ENCODE measurements at regions not wholly inside any gene's neighbourhood (a gene's known extent, or its start where the extent isn't known, plus 50 kb on each side); places are given as distances from the start of the nearest gene placed in this dataset.
"Not testable (repeated sequence)": the region's sequence is repeated elsewhere in the genome, so short reads cannot be mapped to it uniquely, and the experiment has no call there.

- not testable (repeated sequence) for DNase-seq
Observed at GRCh38 chr6:26799903-26800633, 140.5 kb upstream of the ZNF322 start.

- not testable (repeated sequence) for DNase-seq
Observed at GRCh38 chr6:26803762-26804161, 144.2 kb upstream of the ZNF322 start.

- not testable (repeated sequence) for DNase-seq
Observed at GRCh38 chr6:26811486-26812116, 152.1 kb upstream of the ZNF322 start.

- DNase-seq: not testable (repeated sequence)
Observed at GRCh38 chr6:26818640-26819225, 159.2 kb upstream of the ZNF322 start.

- not testable (repeated sequence) for DNase-seq
Observed at GRCh38 chr6:26827965-26828364, 168.4 kb upstream of the ZNF322 start.

- not testable (repeated sequence) for DNase-seq
Observed at GRCh38 chr6:26829480-26829879, 169.9 kb upstream of the ZNF322 start.

GRCh38 chr6:26830992-26831391 lies 171.4 kb upstream of the ZNF322 start:
- DNase-seq: not testable (repeated sequence)

GRCh38 chr6:26835707-26836106 lies 176.2 kb upstream of the ZNF322 start:
- not testable (repeated sequence) for DNase-seq

- not testable (repeated sequence) for DNase-seq
Observed at GRCh38 chr6:26836657-26837056, 177.1 kb upstream of the ZNF322 start.

GRCh38 chr6:26844823-26845222 lies 185.3 kb upstream of the ZNF322 start:
- DNase-seq: not testable (repeated sequence)

- not testable (repeated sequence) for DNase-seq
Observed at GRCh38 chr6:26857289-26857688, 197.7 kb upstream of the ZNF322 start.

GRCh38 chr6:26859067-26859770 lies 199.7 kb upstream of the ZNF322 start:
- not testable (repeated sequence) for DNase-seq

GRCh38 chr6:26859771-26860163 lies 200.2 kb upstream of the ZNF322 start:
- not testable (repeated sequence) for DNase-seq

- DNase-seq: not testable (repeated sequence)
Observed at GRCh38 chr6:26861913-26862312, 202.4 kb upstream of the ZNF322 start.

- DNase-seq: not testable (repeated sequence)
Observed at GRCh38 chr6:26863641-26864040, 204.1 kb upstream of the ZNF322 start.

- not testable (repeated sequence) for DNase-seq
Observed at GRCh38 chr6:26898785-26899184, 239.2 kb upstream of the ZNF322 start.

GRCh38 chr6:26924206-26924605 lies 264.7 kb upstream of the ZNF322 start:
- not testable (repeated sequence) for DNase-seq

GRCh38 chr6:26928190-26928589 lies 268.6 kb upstream of the ZNF322 start:
- not testable (repeated sequence) for DNase-seq

GRCh38 chr6:26937258-26937657 lies 277.7 kb upstream of the ZNF322 start:
- DNase-seq: not testable (repeated sequence)

GRCh38 chr6:26951211-26951610 lies 291.7 kb upstream of the ZNF322 start:
- DNase-seq: not testable (repeated sequence)

GRCh38 chr6:26956078-26956600 lies 291.4 kb upstream of the PRSS16 start:
- DNase-seq: peak; percentile 88

- DNase-seq: peak; percentile 27
Observed at GRCh38 chr6:26956601-26957184, 290.8 kb upstream of the PRSS16 start.

Data from NCI-H526 treated with DMSO at 0.1 percent for 48 hours (cell line).